HG02642 (cell line): ENCODE measurements at regions not wholly inside any gene's neighbourhood (a gene's known extent, or its start where the extent isn't known, plus 50 kb on each side); places are given as distances from the start of the nearest gene placed in this dataset.
"Not testable (repeated sequence)": the region's sequence is repeated elsewhere in the genome, so short reads cannot be mapped to it uniquely, and the experiment has no call there.

Source experiments
- ATAC-seq: cut with Tn5 transposase; IDR thresholded peaks from one replicate; pipeline ENCODE4 v1.9.1; 2021; ENCODE audit warnings: mild to moderate bottlenecking; ENCODE audit not compliant: unreplicated experiment, poor library complexity

DNA sequence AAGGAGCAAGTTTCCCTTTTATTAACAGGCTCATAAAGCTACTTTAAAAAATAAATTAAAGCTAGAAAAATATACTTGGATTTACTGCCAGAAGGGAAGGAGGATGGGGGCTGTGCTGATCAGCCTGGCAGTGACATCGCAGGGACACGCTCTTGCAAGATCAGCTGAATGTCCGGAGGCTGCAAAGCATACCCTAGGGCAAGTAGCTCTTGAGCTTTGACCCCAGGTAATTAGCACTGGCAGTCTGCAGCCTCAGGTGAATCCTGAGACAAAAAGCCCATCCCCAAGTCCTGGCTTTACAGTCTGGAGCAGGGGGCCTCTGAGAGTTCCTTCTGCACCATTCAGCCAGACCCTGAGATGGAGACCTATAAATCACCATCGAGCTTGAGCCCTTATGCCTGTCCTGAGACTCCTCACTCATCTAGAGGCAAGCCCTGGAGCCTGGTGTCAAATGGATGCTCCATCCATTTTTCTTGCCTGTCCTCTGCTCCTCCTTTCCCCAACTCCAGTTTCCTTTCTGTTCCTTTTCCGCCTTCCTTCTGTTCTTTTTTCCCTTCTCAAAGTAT, 131.7 kb downstream of the TMEM114 start:
- ATAC-seq = no peak

DNA sequence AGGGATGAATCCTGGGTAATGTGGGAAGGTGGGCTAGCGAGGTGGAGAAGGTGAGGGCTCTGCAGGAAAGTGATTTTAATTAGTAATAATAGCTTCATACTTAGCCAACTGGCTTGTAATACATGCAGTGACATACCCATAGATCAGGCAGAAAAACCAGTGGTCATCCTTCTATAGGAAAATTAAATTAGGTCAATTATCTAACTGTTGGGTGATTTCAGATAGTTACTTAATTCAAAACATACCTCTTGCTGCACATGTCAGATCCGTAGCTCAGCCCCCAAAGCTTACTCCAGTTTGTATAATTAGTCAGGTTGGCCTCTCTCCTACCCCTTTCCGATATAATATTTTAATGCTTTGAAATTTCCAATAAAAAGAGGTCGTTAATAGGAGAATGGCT, 137.0 kb downstream of the TMEM114 start:
- ATAC-seq = no peak

DNA sequence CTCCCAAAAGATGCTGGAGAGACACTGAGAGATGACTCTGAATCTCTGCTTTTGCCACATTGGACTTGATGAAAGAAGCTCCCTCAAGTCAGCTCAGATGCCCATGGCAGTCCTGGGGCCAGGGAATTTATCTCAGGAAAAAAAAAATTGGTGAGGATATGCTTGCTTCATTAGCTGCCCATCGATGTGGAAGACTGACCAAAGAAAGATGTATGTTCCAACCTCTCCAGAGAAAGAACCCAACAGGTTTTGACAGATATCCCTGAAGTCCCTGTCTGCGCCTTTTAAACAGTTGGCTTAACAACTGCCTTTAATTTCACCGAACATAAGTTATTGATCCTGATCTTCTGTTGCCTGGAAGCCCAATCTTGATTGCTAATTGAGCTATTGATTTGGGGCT, 137.4 kb downstream of the TMEM114 start:
- ATAC-seq = no peak

DNA sequence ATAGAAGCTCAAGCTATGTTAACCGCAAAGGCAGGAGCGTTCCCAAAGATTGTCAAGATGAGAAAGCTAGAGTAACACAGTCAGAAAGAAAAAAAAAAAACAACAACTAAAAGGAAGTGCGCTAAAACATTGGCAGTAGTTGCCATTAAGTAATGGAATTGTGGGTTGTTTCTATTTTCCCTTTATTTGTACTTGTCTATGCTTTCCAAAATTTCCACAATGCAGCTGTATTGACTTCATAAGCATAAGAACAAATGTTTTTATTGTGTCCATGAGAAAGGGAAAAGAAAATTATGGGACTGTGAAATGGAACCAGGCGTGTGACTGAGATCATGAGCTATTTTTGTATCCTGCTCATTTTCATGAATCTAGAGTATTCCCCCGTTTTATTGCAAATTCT, 153.4 kb downstream of the TMEM114 start:
- no peak for ATAC-seq

- ATAC-seq = no peak
These were observed 158.5 kb downstream of the TMEM114 start for GRCh38 chr16:8431783-8432182.

DNA sequence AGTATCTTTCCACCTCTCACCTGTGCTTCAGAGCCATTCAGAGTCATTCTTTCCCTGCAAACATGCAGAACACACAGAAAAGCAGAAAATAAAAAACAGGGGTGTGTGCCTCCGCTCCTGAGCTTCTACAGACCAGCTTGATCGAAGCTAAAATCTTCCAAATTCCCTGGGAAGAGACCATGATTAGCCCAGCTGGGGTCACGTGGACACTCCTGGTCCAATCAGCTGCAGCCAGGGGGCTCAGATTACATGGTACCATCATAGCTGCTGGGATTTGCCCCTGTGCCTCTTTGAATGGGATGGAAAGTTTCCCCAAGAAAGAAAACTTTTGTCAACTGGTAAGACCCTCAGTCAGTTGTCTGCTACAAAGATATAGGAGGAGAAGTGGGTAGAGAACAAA, 159.9 kb downstream of the TMEM114 start:
- no peak for ATAC-seq

DNA sequence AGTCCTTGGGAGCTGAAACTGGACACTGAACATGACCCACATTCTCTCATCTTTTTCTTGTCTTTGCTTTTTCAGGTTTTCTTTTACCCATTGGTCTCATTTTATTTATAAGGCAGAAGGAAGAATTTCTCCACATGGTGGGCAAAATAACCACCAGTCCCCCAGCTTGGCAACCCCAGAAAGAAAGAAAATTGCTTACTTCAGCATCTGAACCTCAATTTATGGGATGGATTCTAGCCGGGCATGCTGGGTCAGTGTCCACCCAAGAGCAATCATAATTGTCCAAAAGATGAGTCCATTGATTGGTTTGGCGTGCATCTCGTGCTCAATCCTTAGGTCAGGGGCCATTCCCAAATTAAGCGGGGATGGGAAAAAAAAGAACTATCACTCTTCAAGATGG, 163.7 kb downstream of the TMEM114 start:
- ATAC-seq = no peak

DNA sequence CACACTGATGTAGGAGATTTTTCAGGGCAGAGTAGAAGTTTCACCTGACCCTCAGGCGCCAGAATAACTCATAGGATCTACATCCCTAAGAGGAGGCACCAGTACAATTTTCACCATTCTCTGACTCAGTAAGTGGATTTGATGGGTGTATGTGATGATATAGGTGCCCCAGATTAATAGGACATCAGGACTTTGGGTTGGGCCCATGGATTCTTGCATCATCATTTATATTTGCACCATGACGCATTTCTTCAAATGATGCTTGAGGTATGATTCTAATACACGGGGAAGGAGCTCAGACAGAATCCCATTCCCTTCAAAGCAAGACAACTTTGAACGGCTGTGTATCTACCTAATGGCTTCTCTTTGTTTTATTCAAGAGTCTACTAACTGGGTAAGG, 173.2 kb downstream of the TMEM114 start:
- ATAC-seq = no peak

DNA sequence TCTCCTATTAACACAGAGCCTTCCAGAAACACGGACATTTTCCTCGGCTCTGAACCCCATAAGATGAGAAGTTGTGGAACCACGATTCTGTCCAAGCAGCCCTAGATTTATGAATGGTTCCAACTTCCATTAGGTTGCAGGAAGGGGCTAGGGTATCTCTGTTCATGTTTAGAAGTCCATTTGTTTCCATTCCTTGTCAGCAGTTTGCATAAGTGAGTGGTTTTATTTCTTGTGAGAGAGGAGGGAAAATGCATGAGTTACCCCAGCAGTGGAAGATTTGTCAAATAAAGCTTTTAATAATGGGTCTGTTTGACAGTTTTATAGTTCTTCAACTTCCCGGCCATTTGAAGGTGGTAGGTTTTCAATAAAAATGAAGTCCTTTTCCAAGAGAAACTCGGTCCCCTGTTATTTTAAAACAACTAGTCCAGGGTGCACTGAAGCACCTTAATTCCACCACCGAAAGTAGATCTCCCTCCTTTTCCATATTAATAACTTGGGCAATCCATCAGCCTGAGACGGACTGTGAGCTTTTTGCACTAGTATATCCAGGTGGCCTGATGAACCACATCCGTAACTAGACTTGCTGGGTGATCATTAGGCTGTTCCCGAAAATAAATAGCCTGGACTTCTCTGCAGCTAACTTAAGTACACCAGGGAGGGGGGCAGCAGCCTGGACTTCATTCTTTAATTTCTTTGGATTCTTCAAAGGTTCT, 181.3 kb downstream of the TMEM114 start:
- ATAC-seq = no peak

DNA sequence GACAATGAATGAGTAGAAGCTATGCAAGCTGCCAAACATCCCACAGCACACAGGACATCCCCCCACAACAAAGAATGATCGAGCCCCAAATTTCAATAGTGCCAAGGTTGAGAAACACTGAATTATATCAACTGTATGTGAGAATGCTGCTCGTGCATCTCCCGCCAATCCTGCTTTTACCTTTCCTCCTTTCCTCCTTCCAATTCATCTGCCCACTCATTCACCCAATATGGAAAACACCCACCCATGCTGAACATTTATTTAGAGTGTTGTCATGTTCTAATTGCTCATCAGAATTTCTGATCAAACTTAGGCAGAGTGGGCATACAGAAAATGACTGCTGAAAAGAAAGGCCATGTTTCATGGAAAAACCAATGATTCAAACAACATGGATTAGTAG, 183.0 kb downstream of the TMEM114 start:
- ATAC-seq = no peak

- ATAC-seq = no peak
These were observed 186.1 kb downstream of the TMEM114 start for GRCh38 chr16:8403978-8404749.

DNA sequence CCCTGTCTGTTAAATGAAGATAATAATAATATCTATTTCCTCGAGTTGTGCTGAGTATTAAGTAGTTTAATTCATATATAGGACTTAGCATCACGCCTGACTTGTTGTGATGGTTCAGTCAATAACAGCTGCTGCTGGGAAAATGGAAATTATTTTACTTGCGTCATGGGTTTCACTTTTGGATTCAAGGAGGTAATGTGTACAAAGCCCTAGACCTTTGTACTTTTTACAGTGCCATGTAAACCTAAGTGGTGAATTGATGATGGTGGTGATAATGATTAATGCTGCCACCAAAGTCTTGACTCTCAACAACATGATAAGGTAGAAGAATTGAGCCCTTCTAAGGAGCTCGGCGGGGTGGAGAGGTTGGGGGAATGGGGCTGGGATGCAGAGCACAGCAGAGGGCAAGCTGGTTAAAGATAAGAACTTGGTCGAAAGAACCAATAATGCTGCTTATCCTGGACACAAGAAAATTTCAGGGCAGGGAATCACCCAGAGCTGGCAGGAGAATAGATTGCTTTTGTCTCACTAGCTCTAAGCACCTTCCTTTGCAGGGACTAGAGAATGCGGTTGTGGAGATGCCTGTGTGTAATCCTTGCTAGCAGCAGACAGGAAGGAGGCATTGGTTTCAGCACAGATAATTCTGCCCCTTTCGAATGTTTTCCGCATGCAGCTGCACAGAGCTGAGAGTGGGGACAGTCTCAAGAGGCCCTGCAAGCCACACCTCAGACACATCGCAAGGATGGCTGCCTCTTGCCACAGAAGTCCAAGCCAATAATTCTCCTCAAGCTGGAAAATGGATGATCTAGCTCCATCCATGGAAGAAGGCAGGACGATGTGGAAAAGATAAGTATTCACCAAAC, 187.1 kb downstream of the TMEM114 start:
- ATAC-seq = no peak

DNA sequence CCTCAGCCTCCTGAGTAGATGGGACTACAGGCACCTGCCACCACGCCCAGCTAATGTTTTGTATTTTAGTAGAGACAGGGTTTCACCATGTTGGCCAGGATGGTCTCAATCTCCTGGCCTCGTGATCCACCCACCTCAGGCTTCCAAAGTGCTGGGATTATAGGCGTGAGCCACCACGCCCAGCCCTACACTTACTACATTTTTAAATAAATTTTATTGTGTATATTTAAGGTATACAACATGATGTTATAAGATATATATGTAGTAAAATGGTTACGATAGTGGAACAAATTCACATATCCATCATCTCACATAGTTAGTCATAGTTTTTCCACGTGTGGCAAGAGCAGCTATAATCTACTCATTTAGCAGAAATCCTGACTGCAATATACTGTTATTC, 189.6 kb downstream of the TMEM114 start:
- not testable (repeated sequence) for ATAC-seq

GRCh38 chr16:8398548-8398947, 191.8 kb downstream of the TMEM114 start:
- no peak for ATAC-seq

DNA sequence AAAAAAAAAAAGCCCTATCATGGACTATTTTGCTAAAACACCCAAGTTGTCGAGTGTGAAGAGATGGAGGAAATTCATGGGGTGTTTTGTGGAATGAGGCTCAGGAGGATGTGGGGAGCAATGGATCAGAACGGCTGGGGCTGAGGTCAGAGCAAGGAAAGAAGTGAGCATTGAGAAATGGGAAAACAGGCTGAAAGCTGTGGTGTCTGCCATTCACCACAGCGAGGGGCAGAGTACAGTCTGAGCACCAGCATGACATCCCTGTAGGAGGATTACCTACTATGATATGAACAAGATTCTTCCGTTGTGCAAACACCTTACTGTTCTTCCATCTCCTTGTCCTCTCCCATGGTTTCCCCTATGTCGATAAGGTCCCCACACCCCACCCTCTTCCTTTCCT, 193.1 kb downstream of the TMEM114 start:
- no peak for ATAC-seq

- ATAC-seq = no peak
These were observed 193.8 kb downstream of the TMEM114 start for GRCh38 chr16:8396463-8396862.

DNA sequence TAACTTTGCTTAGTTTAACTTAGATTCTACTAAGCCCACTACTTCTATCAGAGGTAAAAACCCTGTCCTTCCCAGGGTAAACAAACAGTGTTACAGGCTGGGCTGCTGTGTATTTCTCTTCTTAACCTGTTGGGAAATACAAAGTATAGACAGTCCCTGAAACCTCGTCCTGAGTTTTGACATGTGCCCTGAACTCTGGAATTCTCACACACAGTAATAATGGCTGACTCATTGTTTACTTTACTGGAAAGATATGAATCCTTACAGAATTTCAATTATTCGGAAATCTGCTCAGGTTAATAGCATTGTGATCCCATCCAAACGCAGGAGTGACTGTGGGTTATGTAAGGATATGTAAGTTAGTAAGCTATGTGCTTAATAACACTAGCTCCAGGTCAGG, 199.1 kb downstream of the TMEM114 start:
- ATAC-seq = no peak

DNA sequence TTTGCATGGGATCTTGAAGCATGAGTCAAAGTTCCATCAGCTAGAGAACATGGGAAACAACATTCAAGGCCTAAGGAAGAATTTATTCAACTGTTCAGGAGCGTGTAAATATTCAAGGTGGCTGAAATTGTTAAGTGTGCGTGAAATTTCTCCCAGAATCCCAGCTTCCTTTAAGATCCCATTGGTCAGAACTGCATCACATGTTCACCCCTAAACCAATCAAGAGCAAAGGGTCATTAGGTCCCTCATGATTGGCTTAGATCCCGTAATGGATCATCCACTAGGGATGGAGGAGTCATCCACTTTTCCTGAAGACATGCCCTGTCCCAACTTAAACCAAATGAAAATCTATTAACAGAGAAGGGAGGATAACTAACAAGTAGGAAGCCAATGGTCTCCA, 201.6 kb downstream of the TMEM114 start:
- no peak for ATAC-seq

- ATAC-seq = no peak
These were observed 208.5 kb downstream of the TMEM114 start for GRCh38 chr16:8381814-8382213.

DNA sequence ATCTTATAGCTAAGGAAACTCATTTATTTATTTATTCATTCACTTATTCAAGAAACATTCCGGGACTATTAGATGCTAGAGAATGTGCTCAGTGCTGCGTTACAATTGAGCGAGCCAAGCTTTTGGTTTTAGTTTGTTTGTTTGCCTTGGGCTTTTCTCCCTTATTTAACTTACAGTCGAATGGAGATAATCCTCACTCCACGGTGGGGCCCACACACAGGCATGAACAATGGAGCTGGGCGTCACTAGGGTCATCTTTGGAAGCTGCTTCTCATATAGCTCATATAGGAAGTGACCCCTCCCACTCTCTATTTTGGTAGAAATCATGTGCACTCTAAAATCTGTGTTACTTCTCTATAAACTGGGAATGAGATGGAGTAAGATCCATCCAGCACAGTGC, 210.0 kb downstream of the TMEM114 start:
- ATAC-seq = no peak

DNA sequence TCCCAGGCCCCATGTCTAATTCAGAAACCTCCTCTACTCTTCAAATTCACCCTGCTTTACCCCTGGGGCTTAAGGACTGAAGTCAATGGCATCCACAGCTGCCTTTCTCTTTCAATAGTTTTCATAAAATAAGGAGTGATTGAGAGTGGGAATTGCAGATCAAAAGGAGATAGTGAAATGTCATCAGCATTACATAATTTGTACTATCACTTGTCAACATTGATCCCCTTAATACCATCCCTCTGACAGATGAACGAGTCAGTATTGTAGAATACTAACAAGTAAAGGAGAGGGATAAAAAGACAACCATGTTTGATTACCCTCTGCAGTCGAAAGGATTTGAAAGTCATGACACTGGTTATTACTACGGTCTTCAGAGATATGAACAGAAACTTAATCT, 212.4 kb downstream of the TMEM114 start:
- no peak for ATAC-seq
